SH-SY5Y (cell line): ENCODE measurements at regions not wholly inside any gene's neighbourhood (a gene's known extent, or its start where the extent isn't known, plus 50 kb on each side); places are given as distances from the start of the nearest gene placed in this dataset.

Experiments used
- GATA2 ChIP-seq: IDR thresholded peaks from 2 replicates; pipeline ENCODE4 v1.6.1; 2011; ENCODE audit warnings: mild to moderate bottlenecking, low read depth, low read length
- GATA3 ChIP-seq: IDR thresholded peaks from 2 replicates; pipeline ENCODE4 v1.6.1; 2011; ENCODE audit warnings: low read depth, mild to moderate bottlenecking, low read length, moderate library complexity

GRCh38 chr15:97490429-97490828 lies 470.1 kb upstream of the ARRDC4 start:
- no peak for TF ChIP-seq GATA2
- no peak for TF ChIP-seq GATA3
